ENCODE measurements at regions not wholly inside any gene's neighbourhood (a gene's known extent, or its start where the extent isn't known, plus 50 kb on each side); places are given as distances from the start of the nearest gene placed in this dataset.
A peak's percentile ranks its signal among the peaks of the same experiment; 100 is the strongest.

- CTCF ChIA-PET, result interaction anchor here (0.6 kb wide), 2 partner anchors 61 to 702 kb away, joined by 3 to 4 read pairs; no protein-coding TSS in a partner anchor
- no peak overlapping the region for H3K27ac ChIP-seq (ENCODE audit: extremely low read depth, low read depth, low read length)
- TF ChIP-seq KLF10 (tag by site-specific recombination; IDR thresholded peaks at IDR 0.05) (no peak), ZNF239 (tag by site-specific recombination; IDR thresholded peaks at IDR 0.05) (no peak), ZBTB7A (tag by site-specific recombination; IDR thresholded peaks at IDR 0.05; ENCODE audit: low read depth) (no peak), ZIC2 (tag by site-specific recombination; IDR thresholded peaks at IDR 0.05) (0 out of 2 replicates have a peak, but pooled peaks have one; percentile 7)
Observed at GRCh38 chr2:120403676-120404075, 57.7 kb downstream of the INHBB start.

DNA sequence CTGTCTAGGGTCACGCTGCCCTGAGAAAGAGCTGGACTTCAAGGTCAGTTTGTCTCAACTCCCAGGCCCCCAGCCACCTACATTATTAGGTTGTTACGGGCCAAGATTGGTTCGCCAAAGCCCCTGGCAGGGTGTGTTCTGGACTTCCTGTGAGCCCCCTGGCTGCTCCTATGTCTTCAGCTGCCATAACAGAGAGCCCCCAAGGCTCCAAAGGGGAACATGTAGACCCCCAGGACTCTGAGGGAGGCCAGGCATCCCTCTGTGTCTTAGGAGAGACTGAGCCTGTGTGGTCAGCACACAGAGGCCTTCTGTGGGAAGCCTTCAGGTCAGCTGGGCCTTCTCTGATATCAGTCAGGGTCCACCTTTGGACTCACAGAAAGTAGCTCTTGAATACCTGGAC, 58.3 kb downstream of the INHBB start:
- Histone ChIP-seq H3K36me3 (ENCODE audit: control insufficient read depth in 2 of 2, insufficient read depth in 1 of 2, low read length in 2 of 2) (no peaks in the 10 kb centered on the region), H3K27ac (ENCODE audit: extremely low read depth, low read depth, low read length) (no peak overlapping the region), H3K4me1 (ENCODE audit: control insufficient read depth, insufficient read depth, low read length) (no peaks in the 10 kb centered on the region; the same call in 1 of the 2 replicates), H3K9me3 (ENCODE audit: control insufficient read depth, insufficient read depth, low read depth, low read length) (no peaks in the 10 kb centered on the region), H3K4me3 (ENCODE audit: low read depth, low read length) (no peak overlapping the region)
- ChIA-PET CTCF (interaction anchor here (0.5 to 0.6 kb wide), 3 partner anchors 47 to 254 kb away, joined by 3 to 4 read pairs (median 4); no protein-coding TSS in a partner anchor), POLR2A (no interaction called here)
- TF ChIP-seq ZNF571 (tag by site-specific recombination; IDR thresholded peaks at IDR 0.05) (no peak), ZNF777 (tag by site-specific recombination; IDR thresholded peaks at IDR 0.05; ENCODE audit: borderline replicate concordance) (no peak)
- TF ChIP-seq, protein P1, sequence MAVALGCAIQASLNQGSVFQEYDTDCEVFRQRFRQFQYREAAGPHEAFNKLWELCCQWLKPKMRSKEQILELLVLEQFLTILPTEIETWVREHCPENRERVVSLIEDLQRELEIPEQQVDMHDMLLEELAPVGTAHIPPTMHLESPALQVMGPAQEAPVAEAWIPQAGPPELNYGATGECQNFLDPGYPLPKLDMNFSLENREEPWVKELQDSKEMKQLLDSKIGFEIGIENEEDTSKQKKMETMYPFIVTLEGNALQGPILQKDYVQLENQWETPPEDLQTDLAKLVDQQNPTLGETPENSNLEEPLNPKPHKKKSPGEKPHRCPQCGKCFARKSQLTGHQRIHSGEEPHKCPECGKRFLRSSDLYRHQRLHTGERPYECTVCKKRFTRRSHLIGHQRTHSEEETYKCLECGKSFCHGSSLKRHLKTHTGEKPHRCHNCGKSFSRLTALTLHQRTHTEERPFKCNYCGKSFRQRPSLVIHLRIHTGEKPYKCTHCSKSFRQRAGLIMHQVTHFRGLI (tag by site-specific recombination; IDR thresholded peaks at IDR 0.05), result no peak

More at GRCh38 chr2:120403676-120404075, 57.7 kb downstream of the INHBB start:
- H3K4me1 ChIP-seq (ENCODE audit: control insufficient read depth, insufficient read depth, low read length), result no peaks in the 10 kb centered on the region; the same call in 1 of the 2 replicates
- no peaks in the 10 kb centered on the region for H3K9me3 ChIP-seq (ENCODE audit: control insufficient read depth, insufficient read depth, low read depth, low read length)
- no peaks in the 10 kb centered on the region for H3K36me3 ChIP-seq (ENCODE audit: control insufficient read depth in 2 of 2, insufficient read depth in 1 of 2, low read length in 2 of 2)
- H3K4me3 ChIP-seq (ENCODE audit: low read depth, low read length), result no peak overlapping the region
- POLR2A ChIA-PET, result no interaction called here

GRCh38 chr2:120404941-120405758, 59.2 kb downstream of the INHBB start:
- Histone ChIP-seq H3K9me3 (ENCODE audit: control insufficient read depth, insufficient read depth, low read depth, low read length) (no peaks in the 10 kb centered on the region), H3K4me1 (ENCODE audit: control insufficient read depth, insufficient read depth, low read length) (no peaks in the 10 kb centered on the region; the same call in 1 of the 2 replicates), H3K4me3 (ENCODE audit: low read depth, low read length) (no peak overlapping the region), H3K36me3 (ENCODE audit: control insufficient read depth in 2 of 2, insufficient read depth in 1 of 2, low read length in 2 of 2) (no peaks in the 10 kb centered on the region), H3K27ac (ENCODE audit: extremely low read depth, low read depth, low read length) (no peak overlapping the region)
- TF ChIP-seq ZNF433 (tag by site-specific recombination; IDR thresholded peaks at IDR 0.05; ENCODE audit: low read depth) (no peak), ZNF10 (tag by site-specific recombination; IDR thresholded peaks at IDR 0.05) (no peak), ZNF404 (tag by site-specific recombination; IDR thresholded peaks at IDR 0.05) (no peak), ZNF416 (tag by site-specific recombination; IDR thresholded peaks at IDR 0.05) (no peak), ZBTB7A (tag by site-specific recombination; IDR thresholded peaks at IDR 0.05; ENCODE audit: low read depth) (no peak), YY1 (tag by site-specific recombination; IDR thresholded peaks at IDR 0.05) (no peak), TCF7L2 (IDR thresholded peaks at IDR 0.05; ENCODE audit: borderline replicate concordance, low read depth, low read length) (no peak), ZNF341 (tag by site-specific recombination; IDR thresholded peaks at IDR 0.05; ENCODE audit: low read depth) (no peak), GFI1B (tag by site-specific recombination; IDR thresholded peaks at IDR 0.05) (no peak), ZNF837 (tag by site-specific recombination; IDR thresholded peaks at IDR 0.05) (no peak), GLIS1 (tag by site-specific recombination; IDR thresholded peaks at IDR 0.05) (no peak), ZNF561 (tag by site-specific recombination; IDR thresholded peaks at IDR 0.05; ENCODE audit: borderline replicate concordance) (no peak), ZNF792 (tag by site-specific recombination; IDR thresholded peaks at IDR 0.05) (no peak), OVOL3 (tag by site-specific recombination; IDR thresholded peaks at IDR 0.05) (no peak), YY2 (tag by site-specific recombination; IDR thresholded peaks at IDR 0.05) (no peak), KLF8 (tag by site-specific recombination; IDR thresholded peaks at IDR 0.05) (no peak), KLF9 (tag by site-specific recombination; IDR thresholded peaks at IDR 0.05; ENCODE audit: low read depth) (no peak), ZNF677 (tag by site-specific recombination; IDR thresholded peaks at IDR 0.05) (no peak)
- TF ChIP-seq, protein P2, sequence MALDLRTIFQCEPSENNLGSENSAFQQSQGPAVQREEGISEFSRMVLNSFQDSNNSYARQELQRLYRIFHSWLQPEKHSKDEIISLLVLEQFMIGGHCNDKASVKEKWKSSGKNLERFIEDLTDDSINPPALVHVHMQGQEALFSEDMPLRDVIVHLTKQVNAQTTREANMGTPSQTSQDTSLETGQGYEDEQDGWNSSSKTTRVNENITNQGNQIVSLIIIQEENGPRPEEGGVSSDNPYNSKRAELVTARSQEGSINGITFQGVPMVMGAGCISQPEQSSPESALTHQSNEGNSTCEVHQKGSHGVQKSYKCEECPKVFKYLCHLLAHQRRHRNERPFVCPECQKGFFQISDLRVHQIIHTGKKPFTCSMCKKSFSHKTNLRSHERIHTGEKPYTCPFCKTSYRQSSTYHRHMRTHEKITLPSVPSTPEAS (tag by site-specific recombination; IDR thresholded peaks at IDR 0.05), result no peak
- TF ChIP-seq, protein P3, sequence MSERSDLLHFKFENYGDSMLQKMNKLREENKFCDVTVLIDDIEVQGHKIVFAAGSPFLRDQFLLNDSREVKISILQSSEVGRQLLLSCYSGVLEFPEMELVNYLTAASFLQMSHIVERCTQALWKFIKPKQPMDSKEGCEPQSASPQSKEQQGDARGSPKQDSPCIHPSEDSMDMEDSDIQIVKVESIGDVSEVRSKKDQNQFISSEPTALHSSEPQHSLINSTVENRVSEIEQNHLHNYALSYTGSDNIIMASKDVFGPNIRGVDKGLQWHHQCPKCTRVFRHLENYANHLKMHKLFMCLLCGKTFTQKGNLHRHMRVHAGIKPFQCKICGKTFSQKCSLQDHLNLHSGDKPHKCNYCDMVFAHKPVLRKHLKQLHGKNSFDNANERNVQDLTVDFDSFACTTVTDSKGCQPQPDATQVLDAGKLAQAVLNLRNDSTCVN (tag by site-specific recombination; optimal IDR thresholded peaks at IDR 0.05), result no peak
- ChIA-PET CTCF (no interaction called here), POLR2A (no interaction called here)
